ENCODE measurements at regions not wholly inside any gene's neighbourhood (a gene's known extent, or its start where the extent isn't known, plus 50 kb on each side); places are given as distances from the start of the nearest gene placed in this dataset.

DNA sequence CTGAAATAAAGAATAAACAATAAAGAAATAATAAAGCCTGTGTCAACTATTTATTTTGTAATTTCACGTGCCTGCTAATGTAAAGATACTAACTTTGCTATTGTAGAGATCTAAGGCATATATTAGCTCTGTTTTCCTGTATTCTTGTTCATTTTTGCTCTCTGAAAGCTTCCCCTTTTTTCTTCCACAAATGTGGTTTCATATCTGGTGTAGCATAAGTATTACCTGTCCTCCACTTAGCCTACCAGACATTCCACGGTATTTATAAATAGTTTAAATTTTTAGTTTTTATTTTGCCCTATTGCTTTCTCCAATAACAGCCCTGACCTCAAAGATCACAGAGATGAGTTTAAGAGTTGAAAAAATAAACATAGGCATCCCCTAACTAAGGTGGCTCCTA, 92.6 kb upstream of the ATP2B1 start:
- in situ Hi-C loops (cut with HindIII; ENCODE audit: low pct_ligation_motif_present, low pct_unique_long_range_greater_than_20kb, low sequenced_read_pairs): no loop called here
- no peak for DNase-seq

GRCh38 chr12:89800435-89800834, 91.8 kb upstream of the ATP2B1 start:
- in situ Hi-C loops (cut with HindIII; ENCODE audit: low pct_ligation_motif_present, low pct_unique_long_range_greater_than_20kb, low sequenced_read_pairs): no loop called here
- no peak for DNase-seq

DNA sequence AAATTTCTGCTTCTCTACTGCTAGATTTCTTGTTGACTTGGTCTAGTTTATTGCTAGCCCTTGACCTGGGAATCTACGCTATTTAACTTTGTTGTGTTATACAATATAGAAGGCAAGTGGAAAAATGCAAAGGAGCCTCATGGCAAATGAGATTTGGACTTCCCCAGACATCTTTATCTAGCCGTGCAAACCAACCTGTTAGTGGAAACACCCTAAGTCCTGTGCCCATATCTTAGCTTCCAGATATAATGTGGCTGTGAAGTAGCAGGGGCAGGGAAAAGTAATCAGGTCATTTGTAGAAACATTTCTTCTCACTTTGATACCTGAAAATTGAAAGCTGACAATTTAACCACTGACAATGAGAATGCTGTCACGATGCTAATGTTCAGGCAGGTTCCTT, 90.7 kb upstream of the ATP2B1 start:
- DNase-seq: no peak
- in situ Hi-C loops (cut with HindIII; ENCODE audit: low pct_ligation_motif_present, low pct_unique_long_range_greater_than_20kb, low sequenced_read_pairs): no loop called here

GRCh38 chr12:89797436-89797835, 88.8 kb upstream of the ATP2B1 start:
- in situ Hi-C loops (cut with HindIII; ENCODE audit: low pct_ligation_motif_present, low pct_unique_long_range_greater_than_20kb, low sequenced_read_pairs): no loop called here
- DNase-seq: no peak

- in situ Hi-C loops (cut with HindIII; ENCODE audit: low pct_ligation_motif_present, low pct_unique_long_range_greater_than_20kb, low sequenced_read_pairs): no loop called here
- DNase-seq: no peak
Observed at GRCh38 chr12:89796798-89797382, 88.3 kb upstream of the ATP2B1 start.

- in situ Hi-C loops (cut with HindIII; ENCODE audit: low pct_ligation_motif_present, low pct_unique_long_range_greater_than_20kb, low sequenced_read_pairs): no loop called here
- no peak for DNase-seq
Observed at GRCh38 chr12:89793946-89794345, 85.3 kb upstream of the ATP2B1 start.

DNA sequence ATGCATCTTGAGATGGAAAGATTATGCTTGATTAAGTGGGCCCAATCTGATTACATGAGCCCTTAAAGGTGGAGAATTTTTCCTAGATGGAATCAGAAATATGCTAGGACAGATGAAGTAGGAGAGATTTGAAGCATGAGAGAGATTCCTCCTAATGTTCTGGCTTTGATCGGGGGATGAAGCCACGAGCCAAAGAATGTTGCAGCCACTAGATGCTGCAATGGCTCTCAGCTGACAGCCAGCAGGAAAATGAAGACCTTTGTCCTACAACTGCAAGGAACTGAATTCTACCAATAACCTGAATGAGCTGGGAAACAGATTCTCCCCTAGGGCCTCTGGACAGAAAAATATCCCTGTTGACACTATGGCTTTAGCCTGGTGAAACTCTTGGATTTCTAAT, 82.6 kb upstream of the ATP2B1 start:
- DNase-seq: no peak
- in situ Hi-C loops (cut with HindIII; ENCODE audit: low pct_ligation_motif_present, low pct_unique_long_range_greater_than_20kb, low sequenced_read_pairs): no loop called here

DNA sequence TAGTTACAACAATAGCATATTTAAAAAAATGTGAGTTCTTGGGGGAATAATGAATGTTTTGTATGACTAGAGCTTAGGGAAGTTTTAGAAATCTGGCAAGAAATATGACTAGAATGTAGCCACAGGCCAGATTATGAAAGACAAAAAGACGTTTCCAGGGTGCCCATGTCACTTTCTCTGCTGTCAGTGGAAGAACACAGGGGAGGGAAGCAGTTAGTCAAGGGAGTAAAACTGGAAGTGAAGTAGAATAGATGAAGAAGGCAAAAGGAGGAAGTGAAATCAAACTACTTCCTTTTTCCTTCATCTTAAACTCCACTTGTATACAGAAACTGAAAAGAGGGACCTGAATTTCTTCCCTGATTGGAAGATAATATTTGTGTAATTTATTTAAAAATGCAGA, 81.2 kb upstream of the ATP2B1 start:
- in situ Hi-C loops (cut with HindIII; ENCODE audit: low pct_ligation_motif_present, low pct_unique_long_range_greater_than_20kb, low sequenced_read_pairs): no loop called here
- no peak for DNase-seq

- in situ Hi-C loops (cut with HindIII; ENCODE audit: low pct_ligation_motif_present, low pct_unique_long_range_greater_than_20kb, low sequenced_read_pairs): no loop called here
- DNase-seq: no peak
Observed at GRCh38 chr12:89787763-89788162, 79.1 kb upstream of the ATP2B1 start.

GRCh38 chr12:89786177-89786810, 77.7 kb upstream of the ATP2B1 start:
- in situ Hi-C loops (cut with HindIII; ENCODE audit: low pct_ligation_motif_present, low pct_unique_long_range_greater_than_20kb, low sequenced_read_pairs): no loop called here
- no peak for DNase-seq

DNA sequence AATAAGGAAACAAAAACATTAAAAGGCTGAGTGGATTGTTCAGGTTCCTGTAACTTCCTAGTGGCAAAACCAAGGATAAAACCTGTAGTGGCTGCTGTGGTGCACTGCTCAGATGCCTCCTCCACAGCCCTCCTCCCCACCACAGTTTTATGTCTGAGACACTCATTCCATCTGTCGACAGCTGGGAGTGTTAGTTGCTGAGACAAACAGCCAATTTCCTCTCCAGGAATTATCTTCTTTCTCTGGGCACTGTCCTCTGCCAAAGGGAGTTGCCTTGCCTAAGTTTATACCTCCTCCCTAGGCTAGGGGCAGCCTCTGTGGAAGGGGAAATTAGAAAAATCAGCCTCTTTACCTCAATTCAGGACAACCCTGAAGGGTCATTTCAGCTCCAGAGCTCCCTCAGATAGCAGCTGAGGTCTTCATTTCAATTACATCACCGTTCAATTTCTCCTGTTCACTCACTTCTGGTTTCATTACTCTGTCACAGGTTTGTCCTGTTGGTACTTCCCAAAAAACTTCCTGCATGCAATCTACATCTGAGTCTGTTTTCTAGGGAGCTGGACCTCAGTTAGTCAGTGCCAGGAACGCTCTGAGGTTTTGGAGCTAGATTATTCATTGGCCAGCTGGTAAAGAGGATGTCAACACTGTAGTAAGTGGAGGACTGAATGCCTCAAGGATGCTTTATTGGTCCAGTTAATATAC, 74.9 kb upstream of the ATP2B1 start:
- no peak for DNase-seq

DNA sequence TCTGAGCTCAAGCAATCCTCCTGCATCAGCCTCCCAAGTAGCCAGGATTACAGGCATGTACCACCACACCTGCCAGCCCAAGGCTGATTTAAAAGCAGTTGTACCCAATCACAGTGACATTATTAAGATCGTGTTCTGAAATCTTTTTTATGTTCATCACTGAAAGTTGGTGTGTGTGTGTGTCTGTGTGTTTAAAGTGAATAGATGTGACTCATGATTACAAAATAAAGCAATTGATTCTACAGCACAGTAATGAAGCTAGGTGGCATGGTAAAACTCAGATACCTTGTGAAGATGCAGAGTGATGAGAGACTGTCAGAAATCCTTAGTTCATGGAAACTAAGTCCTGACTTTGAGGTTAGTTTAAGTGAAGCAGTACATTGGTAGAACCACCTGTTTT, 74.2 kb upstream of the ATP2B1 start:
- in situ Hi-C loops (cut with HindIII; ENCODE audit: low pct_ligation_motif_present, low pct_unique_long_range_greater_than_20kb, low sequenced_read_pairs): no loop called here
- DNase-seq: no peak

More for the DNA sequence above, 74.9 kb upstream of the ATP2B1 start:
- in situ Hi-C loops (cut with HindIII; ENCODE audit: low pct_ligation_motif_present, low pct_unique_long_range_greater_than_20kb, low sequenced_read_pairs): no loop called here

GRCh38 chr12:89781946-89782550, 73.4 kb upstream of the ATP2B1 start:
- in situ Hi-C loops (cut with HindIII; ENCODE audit: low pct_ligation_motif_present, low pct_unique_long_range_greater_than_20kb, low sequenced_read_pairs): no loop called here

DNA sequence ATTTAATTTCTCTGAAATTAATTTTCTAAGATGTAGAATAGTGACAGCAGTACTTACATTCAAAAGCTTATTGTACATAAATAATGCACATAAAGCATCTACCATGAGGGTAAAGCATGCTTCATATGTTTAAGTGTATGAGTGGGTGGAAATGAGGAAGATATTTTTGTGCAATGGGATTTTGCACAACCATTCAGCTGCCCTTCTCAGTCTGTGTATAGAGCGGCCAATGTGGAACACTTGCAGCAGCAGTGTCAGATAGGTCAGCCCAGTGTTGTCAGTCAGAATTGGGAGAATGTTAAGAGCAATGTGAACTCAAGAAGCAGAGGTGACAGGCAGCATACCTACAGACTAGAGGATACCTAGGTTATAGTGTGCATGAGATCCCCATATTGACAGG, 72.5 kb upstream of the ATP2B1 start:
- DNase-seq: no peak
- in situ Hi-C loops (cut with HindIII; ENCODE audit: low pct_ligation_motif_present, low pct_unique_long_range_greater_than_20kb, low sequenced_read_pairs): no loop called here

More at GRCh38 chr12:89781946-89782550, 73.4 kb upstream of the ATP2B1 start:
- DNase-seq: no peak

DNA sequence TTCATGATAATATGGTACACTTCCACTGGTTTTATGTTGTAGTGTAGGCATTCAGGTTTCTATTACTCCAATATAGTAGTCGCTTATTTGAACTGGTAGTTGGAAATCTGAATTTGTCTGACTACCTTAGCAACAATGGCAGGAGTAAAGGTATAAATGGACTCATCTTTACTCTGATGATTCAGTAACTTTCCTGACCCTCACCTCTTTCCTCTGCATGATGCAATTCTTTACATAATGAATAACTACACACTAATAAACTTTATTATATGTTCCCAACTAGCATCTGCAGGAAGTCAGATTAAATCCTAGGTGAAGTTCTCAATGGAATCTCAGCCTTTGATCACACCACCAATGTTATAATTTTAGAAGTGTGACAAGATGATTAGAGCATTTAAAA, 70.5 kb upstream of the ATP2B1 start:
- in situ Hi-C loops (cut with HindIII; ENCODE audit: low pct_ligation_motif_present, low pct_unique_long_range_greater_than_20kb, low sequenced_read_pairs): no loop called here
- DNase-seq: no peak

DNA sequence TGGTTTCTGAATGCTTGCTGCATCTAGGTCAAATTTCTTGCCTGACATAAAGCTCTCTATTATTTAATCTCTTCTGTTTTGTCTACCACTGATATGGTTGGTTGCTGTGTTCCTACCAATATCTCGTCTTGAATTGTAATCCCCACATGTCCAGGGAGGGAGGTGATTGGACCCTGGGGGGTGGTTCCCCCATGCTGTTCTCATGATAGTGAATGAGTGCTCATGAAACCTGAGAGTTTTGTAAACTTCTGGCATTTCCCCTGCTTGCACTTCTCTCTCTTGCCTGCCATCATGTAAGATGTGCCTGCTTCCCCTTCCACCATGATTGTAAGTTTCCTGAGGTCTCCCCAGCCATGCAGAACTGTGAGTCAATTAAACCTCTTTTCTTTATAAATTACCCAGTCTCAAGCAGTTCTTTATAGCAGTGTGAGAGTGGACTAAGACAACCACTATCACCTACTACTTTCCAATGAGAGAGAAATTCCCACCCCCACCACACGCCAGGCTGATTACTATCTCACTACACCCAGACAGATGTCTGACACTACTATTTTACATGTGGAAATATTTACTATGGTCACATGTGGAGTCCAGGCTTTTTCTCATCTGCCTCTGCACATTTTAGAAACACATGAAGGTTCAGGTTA, 69.2 kb upstream of the ATP2B1 start:
- in situ Hi-C loops (cut with HindIII; ENCODE audit: low pct_ligation_motif_present, low pct_unique_long_range_greater_than_20kb, low sequenced_read_pairs): no loop called here
- no peak for DNase-seq

DNA sequence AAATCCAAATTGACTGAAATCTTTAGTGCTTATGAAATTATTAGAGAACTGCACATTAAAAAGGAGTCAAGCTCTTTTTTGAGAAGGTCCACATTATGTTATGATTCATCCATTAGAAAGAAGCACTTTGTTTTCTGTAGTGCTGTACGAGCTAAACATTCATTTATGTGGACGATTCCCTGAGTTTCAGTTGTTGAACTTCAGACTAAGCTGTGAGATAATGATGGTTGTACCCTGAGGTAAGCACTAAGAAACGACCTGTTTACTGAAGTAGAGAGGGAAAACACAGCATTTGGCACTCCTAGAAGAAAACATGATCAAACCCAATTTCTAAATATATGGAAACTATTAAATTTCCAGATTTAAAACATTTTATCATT, 67.3 kb upstream of the ATP2B1 start:
- no peak for DNase-seq
- in situ Hi-C loops (cut with HindIII; ENCODE audit: low pct_ligation_motif_present, low pct_unique_long_range_greater_than_20kb, low sequenced_read_pairs): no loop called here

- DNase-seq: peak; percentile 80
- in situ Hi-C loops (cut with HindIII; ENCODE audit: low pct_ligation_motif_present, low pct_unique_long_range_greater_than_20kb, low sequenced_read_pairs): no loop called here
Observed at GRCh38 chr12:89775063-89775985, 66.7 kb upstream of the ATP2B1 start.

Data from ACHN (cell line).